SK-N-SH treated with all-trans-retinoic acid at 6 μM for 48 hours (cell line): ENCODE measurements at regions not wholly inside any gene's neighbourhood (a gene's known extent, or its start where the extent isn't known, plus 50 kb on each side); places are given as distances from the start of the nearest gene placed in this dataset.

Experiments
- ATAC-seq: fragments of 200-7000 bp; cut with Tn5 transposase; 3 replicates; pipeline ENCODE4 v1.9.1; 2020; ENCODE audit warnings: mild to moderate bottlenecking, moderate library complexity
- ARNTL ChIP-seq: fragments of 450-650 bp; formaldehyde crosslinking; IDR thresholded peaks from 2 replicates; pipeline ENCODE4 v1.5.0; 2020; ENCODE audit warnings: low read depth, mild to moderate bottlenecking, moderate library complexity, borderline replicate concordance
- BACH2 ChIP-seq: fragments of 250-450 bp; sonication (Bioruptor Pico); IDR thresholded peaks from 2 replicates; pipeline ENCODE4 v1.9.0; 2021; ENCODE audit warnings: mild to moderate bottlenecking, borderline replicate concordance
- CREB5 ChIP-seq: fragments of 250-450 bp; sonication (Bioruptor Pico); IDR thresholded peaks from 2 replicates; pipeline ENCODE4 v1.5.1; 2020; ENCODE audit warnings: low read depth, mild to moderate bottlenecking, moderate library complexity
- CSDC2 ChIP-seq: fragments of 250-450 bp; sonication (Bioruptor Pico); IDR thresholded peaks from 2 replicates; pipeline ENCODE4 v1.5.0; 2020; ENCODE audit warnings: mild to moderate bottlenecking, moderate library complexity
- CSRNP3 ChIP-seq: fragments of 250-450 bp; sonication (Bioruptor Pico); IDR thresholded peaks from 2 replicates; pipeline ENCODE4 v1.5.1; 2021; ENCODE audit warnings: mild to moderate bottlenecking, moderate library complexity
- ESRRG ChIP-seq: fragments of 250-450 bp; sonication (Bioruptor Pico); IDR thresholded peaks from 2 replicates; pipeline ENCODE4 v1.6.1; 2021; ENCODE audit warnings: mild to moderate bottlenecking
- GLIS3 ChIP-seq: fragments of 250-450 bp; sonication (Bioruptor Pico); IDR thresholded peaks from 2 replicates; pipeline ENCODE4 v1.5.0; 2020; ENCODE audit warnings: mild to moderate bottlenecking, moderate library complexity
- ISL1 ChIP-seq: fragments of 250-450 bp; sonication (Bioruptor Pico); IDR thresholded peaks from 2 replicates; pipeline ENCODE4 v2.1.2; 2022; ENCODE audit warnings: mild to moderate bottlenecking, moderate library complexity
- OSR1 ChIP-seq: fragments of 250-450 bp; sonication (Bioruptor Pico); IDR thresholded peaks from 2 replicates; pipeline ENCODE4 v1.8.0; 2022; ENCODE audit warnings: moderate library complexity, mild to moderate bottlenecking, inconsistent platforms
- PATZ1 ChIP-seq: fragments of 250-450 bp; sonication (Bioruptor Pico); IDR thresholded peaks from 2 replicates; pipeline ENCODE4 v1.8.0; 2020; ENCODE audit warnings: mild to moderate bottlenecking, moderate library complexity, borderline replicate concordance
- POU6F1 ChIP-seq: fragments of 250-450 bp; sonication (Bioruptor Pico); IDR thresholded peaks from 2 replicates; pipeline ENCODE4 v1.8.0; 2021; ENCODE audit warnings: low read depth, mild to moderate bottlenecking, moderate library complexity, borderline replicate concordance
- PPARA ChIP-seq: fragments of 250-450 bp; sonication (Bioruptor Pico); IDR thresholded peaks from 2 replicates; pipeline ENCODE4 v1.5.0; 2020; ENCODE audit warnings: mild to moderate bottlenecking, borderline replicate concordance
- RARB ChIP-seq: fragments of 250-450 bp; sonication (Bioruptor Pico); IDR thresholded peaks from 2 replicates; pipeline ENCODE4 v1.8.0; 2021; ENCODE audit warnings: mild to moderate bottlenecking, moderate library complexity
- SNAI2 ChIP-seq: fragments of 250-450 bp; sonication (Bioruptor Pico); IDR thresholded peaks from 2 replicates; pipeline ENCODE4 v1.5.0; 2020; ENCODE audit warnings: mild to moderate bottlenecking, moderate library complexity
- TOX ChIP-seq: fragments of 250-450 bp; sonication (Bioruptor Pico); IDR thresholded peaks from 2 replicates; pipeline ENCODE4 v1.8.0; 2021; ENCODE audit warnings: mild to moderate bottlenecking, moderate library complexity, borderline replicate concordance
- ZC3H10 ChIP-seq: fragments of 250-450 bp; sonication (Bioruptor Pico); IDR thresholded peaks from 2 replicates; pipeline ENCODE4 v1.5.1; 2021; ENCODE audit warnings: mild to moderate bottlenecking, moderate library complexity
- ZFP3 ChIP-seq: fragments of 250-450 bp; sonication (Bioruptor Pico); IDR thresholded peaks from 2 replicates; pipeline ENCODE4 v1.5.0; 2020; ENCODE audit warnings: mild to moderate bottlenecking, moderate library complexity
- ZFP30 ChIP-seq: fragments of 450-650 bp; formaldehyde crosslinking; IDR thresholded peaks from 2 replicates; pipeline ENCODE4 v1.5.0; 2022; ENCODE audit warnings: mild to moderate bottlenecking, moderate library complexity
- ZNF70 ChIP-seq: fragments of 450-650 bp; formaldehyde crosslinking; IDR thresholded peaks from 2 replicates; pipeline ENCODE4 v1.5.0; 2020; ENCODE audit warnings: mild to moderate bottlenecking, moderate library complexity
- ZNF8 ChIP-seq: fragments of 450-650 bp; formaldehyde crosslinking; IDR thresholded peaks from 2 replicates; pipeline ENCODE4 v1.5.0; 2020; ENCODE audit warnings: mild to moderate bottlenecking, moderate library complexity

GRCh38 chr4:30330894-30331652 lies 389.1 kb upstream of the PCDH7 start:
- no peak for ATAC-seq
- TF ChIP-seq PATZ1 (CRISPR knock-in tag) (no peak), ZNF70 (no peak), TOX (no peak), ZC3H10 (CRISPR knock-in tag) (no peak), CSDC2 (CRISPR knock-in tag) (no peak), CREB5 (CRISPR knock-in tag) (no peak), ZFP30 (no peak), PPARA (CRISPR knock-in tag) (no peak), RARB (no peak), SNAI2 (CRISPR knock-in tag) (no peak), GLIS3 (CRISPR knock-in tag) (no peak), ZNF8 (CRISPR knock-in tag) (no peak), ISL1 (no peak), ESRRG (CRISPR knock-in tag) (no peak), BACH2 (no peak), ZFP3 (CRISPR knock-in tag) (no peak), POU6F1 (CRISPR knock-in tag) (no peak), ARNTL (CRISPR knock-in tag) (no peak), CSRNP3 (no peak), OSR1 (CRISPR knock-in tag) (no peak)

- no peak for TF ChIP-seq ARNTL (CRISPR knock-in tag)
- TF ChIP-seq ZFP3 (CRISPR knock-in tag), result no peak
- TF ChIP-seq CSDC2 (CRISPR knock-in tag), result no peak
- TF ChIP-seq OSR1 (CRISPR knock-in tag), result no peak
- no peak for TF ChIP-seq ISL1
- TF ChIP-seq CREB5 (CRISPR knock-in tag), result no peak
- TF ChIP-seq SNAI2 (CRISPR knock-in tag), result no peak
- TF ChIP-seq GLIS3 (CRISPR knock-in tag), result no peak
- ATAC-seq, result no peak
Measured at GRCh38 chr4:30341731-30342130, 378.4 kb upstream of the PCDH7 start.

GRCh38 chr4:30350288-30350687 lies 369.9 kb upstream of the PCDH7 start:
- no peak for ATAC-seq
- TF ChIP-seq CSRNP3 (no peak), ZC3H10 (CRISPR knock-in tag) (no peak), CSDC2 (CRISPR knock-in tag) (no peak), BACH2 (no peak), GLIS3 (CRISPR knock-in tag) (no peak)
